Suprapubic skin (tissue), 4 donors: ENCODE measurements at regions not wholly inside any gene's neighbourhood (a gene's known extent, or its start where the extent isn't known, plus 50 kb on each side); places are given as distances from the start of the nearest gene placed in this dataset.

Source experiments
- DNase-seq, 2 donors: peaks; one replicate each; pipeline ENCODE4 v3.0.0-alpha.2; 2019; ENCODE audit warnings: low spot score in 2 of 2
- H3K27ac ChIP-seq: fragments of 200-600 bp; sonication (generic); one replicate; pipeline ENCODE4 v1.5.1; 2019
- H3K27me3 ChIP-seq: fragments of 200-600 bp; sonication (generic); one replicate; pipeline ENCODE4 v1.5.1; 2019
- H3K36me3 ChIP-seq: fragments of 200-600 bp; sonication (generic); one replicate; pipeline ENCODE4 v1.5.1; 2019
- H3K4me1 ChIP-seq: fragments of 200-600 bp; sonication (generic); one replicate; pipeline ENCODE4 v1.5.1; 2019
- H3K4me3 ChIP-seq: fragments of 200-600 bp; sonication (generic); one replicate; pipeline ENCODE4 v1.5.1; 2019; ENCODE audit warnings: mild to moderate bottlenecking
- H3K9me3 ChIP-seq: fragments of 200-600 bp; sonication (generic); one replicate; pipeline ENCODE4 v1.5.1; 2019
- CTCF ChIP-seq, 2 donors: fragments of 200-600 bp in 1 of 2; fragments of 450-650 bp in 1 of 2; sonication (generic) in 1 of 2; IDR thresholded peaks; one replicate each; pipeline ENCODE4 v1.5.1; 2016 to 2019; ENCODE audit warnings: antibody characterized with exemption in 2 of 2, mild to moderate bottlenecking in 1 of 2, moderate library complexity in 1 of 2
- EP300 ChIP-seq: sonication (generic); formaldehyde crosslinking; IDR thresholded peaks from one replicate; pipeline ENCODE4 v1.6.1; 2017; ENCODE audit warnings: antibody characterized with exemption
- POLR2A ChIP-seq, 2 donors: fragments of 450-650 bp; IDR thresholded peaks; one replicate each; pipeline ENCODE4 v1.6.1; 2017; ENCODE audit warnings: antibody characterized with exemption in 2 of 2, mild to moderate bottlenecking in 2 of 2, moderate library complexity in 2 of 2
- POLR2AphosphoS5 ChIP-seq, 3 donors: sonication (generic); formaldehyde crosslinking; IDR thresholded peaks; one replicate each; pipeline ENCODE4 v1.6.1; 2017; ENCODE audit warnings: antibody characterized with exemption in 3 of 3
- WGBS: methylation state at CpG from one replicate; pipeline ENCODE4 v1.1.5; 2018; 5-methylcytosine and 5-hydroxymethylcytosine counted together

GRCh38 chr3:31349001-31349748 lies 183.6 kb upstream of the STT3B start:
- Histone ChIP-seq H3K36me3 (no peaks in the 10 kb centered on the region), H3K4me1 (no peaks in the 10 kb centered on the region), H3K27me3 (no peaks in the 10 kb centered on the region), H3K27ac (no peak overlapping the region), H3K4me3 (no peak overlapping the region), H3K9me3 (no peaks in the 10 kb centered on the region)
- DNase-seq = no peak
- WGBS = 91% methylated on average over 1 of the region's 1 CpG
- TF ChIP-seq EP300 (no peak), POLR2A (IDR thresholded peaks at IDR 0.05) (no peak), POLR2AphosphoS5 (IDR thresholded peaks at IDR 0.05) (no peak), CTCF (IDR thresholded peaks at IDR 0.05) (no peak)

DNA sequence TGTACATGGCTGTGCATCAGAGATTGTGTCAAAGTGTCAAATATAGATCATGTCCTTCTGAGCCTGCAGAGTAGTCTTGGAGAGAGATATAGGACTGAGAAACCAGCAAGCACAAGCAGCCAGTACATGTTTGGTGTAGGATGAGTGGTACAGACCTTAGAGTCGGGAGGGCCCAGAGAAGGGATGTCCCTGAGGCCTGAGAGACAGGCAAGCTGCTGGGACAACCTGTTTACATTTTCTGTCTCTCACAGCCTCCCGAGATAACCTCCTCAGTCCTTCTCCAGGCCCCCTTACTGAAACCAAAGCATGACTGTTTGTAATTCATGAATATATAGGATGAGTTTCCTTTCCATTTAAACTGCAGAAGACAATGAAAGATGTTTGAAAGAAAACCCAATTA lies 182.4 kb upstream of the STT3B start:
- TF ChIP-seq CTCF (IDR thresholded peaks at IDR 0.05) (no peak), EP300 (no peak), POLR2AphosphoS5 (IDR thresholded peaks at IDR 0.05) (no peak), POLR2A (IDR thresholded peaks at IDR 0.05) (no peak)
- WGBS = 76% methylated on average over 2 of the region's 2 CpGs
- no peak overlapping the region for H3K27ac ChIP-seq
- no peaks in the 10 kb centered on the region for H3K27me3 ChIP-seq
- H3K36me3 ChIP-seq = no peaks in the 10 kb centered on the region
- H3K9me3 ChIP-seq = no peaks in the 10 kb centered on the region
- no peaks in the 10 kb centered on the region for H3K4me1 ChIP-seq
- no peak for DNase-seq
- no peak overlapping the region for H3K4me3 ChIP-seq

- H3K36me3 ChIP-seq = no peaks in the 10 kb centered on the region
- H3K27ac ChIP-seq = no peak overlapping the region
- H3K27me3 ChIP-seq = no peaks in the 10 kb centered on the region
- no peak for DNase-seq
- H3K9me3 ChIP-seq = no peaks in the 10 kb centered on the region
- no peak overlapping the region for H3K4me3 ChIP-seq
- TF ChIP-seq POLR2A (IDR thresholded peaks at IDR 0.05) = no peak
- peaks cover 4% of the 10 kb centered on the region for H3K4me1 ChIP-seq
Observed at GRCh38 chr3:31352331-31352730, 180.4 kb upstream of the STT3B start.

DNA sequence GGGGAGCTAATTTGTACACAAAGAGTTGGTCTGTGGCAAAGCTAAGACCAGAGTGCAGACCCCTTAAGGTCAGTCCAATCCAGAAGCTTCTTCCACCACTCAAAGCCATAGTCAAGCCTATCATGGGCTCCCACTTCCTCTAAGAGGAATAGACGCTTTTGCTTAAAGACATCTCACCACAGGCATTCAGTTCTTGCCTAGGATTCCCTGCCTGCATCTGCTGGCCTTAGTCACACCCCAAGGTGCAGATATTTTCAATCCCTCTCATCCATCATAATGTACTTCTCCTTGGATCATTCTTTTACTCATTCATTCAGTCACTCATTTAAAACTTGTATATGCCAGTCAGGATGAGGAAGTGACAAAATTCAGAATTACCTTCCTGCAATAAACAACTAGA lies 179.6 kb upstream of the STT3B start:
- Histone ChIP-seq H3K36me3 (no peaks in the 10 kb centered on the region), H3K9me3 (no peaks in the 10 kb centered on the region), H3K4me3 (no peak overlapping the region), H3K27me3 (no peaks in the 10 kb centered on the region), H3K27ac (no peak overlapping the region), H3K4me1 (peaks cover 4% of the 10 kb centered on the region)
- DNase-seq = no peak
- TF ChIP-seq POLR2AphosphoS5 (IDR thresholded peaks at IDR 0.05) (no peak), CTCF (IDR thresholded peaks at IDR 0.05) (no peak), POLR2A (IDR thresholded peaks at IDR 0.05) (no peak), EP300 (no peak)
- 100% methylated on average over 1 of the region's 1 CpG for WGBS

- Histone ChIP-seq H3K27ac (no peak overlapping the region), H3K4me3 (no peak overlapping the region), H3K9me3 (no peaks in the 10 kb centered on the region), H3K4me1 (peaks cover 4% of the 10 kb centered on the region), H3K36me3 (no peaks in the 10 kb centered on the region), H3K27me3 (no peaks in the 10 kb centered on the region)
- TF ChIP-seq CTCF (IDR thresholded peaks at IDR 0.05) (no peak), POLR2A (IDR thresholded peaks at IDR 0.05) (no peak), EP300 (no peak), POLR2AphosphoS5 (IDR thresholded peaks at IDR 0.05) (no peak)
- DNase-seq = no peak
Observed at GRCh38 chr3:31354373-31354772, 178.4 kb upstream of the STT3B start.

GRCh38 chr3:31355807-31356206 lies 176.9 kb upstream of the STT3B start:
- 92% methylated on average over 5 of the region's 5 CpGs for WGBS
- Histone ChIP-seq H3K4me1 (peaks cover 5% of the 10 kb centered on the region), H3K27ac (no peak overlapping the region), H3K27me3 (no peaks in the 10 kb centered on the region), H3K9me3 (no peaks in the 10 kb centered on the region), H3K36me3 (no peaks in the 10 kb centered on the region), H3K4me3 (no peak overlapping the region)
- no peak for DNase-seq
- TF ChIP-seq CTCF (IDR thresholded peaks at IDR 0.05) (no peak), EP300 (no peak), POLR2AphosphoS5 (IDR thresholded peaks at IDR 0.05) (no peak), POLR2A (IDR thresholded peaks at IDR 0.05) (no peak)
